GM12872 (cell line): ENCODE measurements at regions not wholly inside any gene's neighbourhood (a gene's known extent, or its start where the extent isn't known, plus 50 kb on each side); places are given as distances from the start of the nearest gene placed in this dataset.

Experiments used
- TF ChIP-seq, protein P1 (sequence below): IDR thresholded peaks from 3 replicates; pipeline ENCODE4 v1.5.1; 2011; ENCODE audit warnings: low read depth, mild to moderate bottlenecking, low read length, moderate library complexity; ENCODE audit not compliant: insufficient read depth

- TF ChIP-seq, protein P1, sequence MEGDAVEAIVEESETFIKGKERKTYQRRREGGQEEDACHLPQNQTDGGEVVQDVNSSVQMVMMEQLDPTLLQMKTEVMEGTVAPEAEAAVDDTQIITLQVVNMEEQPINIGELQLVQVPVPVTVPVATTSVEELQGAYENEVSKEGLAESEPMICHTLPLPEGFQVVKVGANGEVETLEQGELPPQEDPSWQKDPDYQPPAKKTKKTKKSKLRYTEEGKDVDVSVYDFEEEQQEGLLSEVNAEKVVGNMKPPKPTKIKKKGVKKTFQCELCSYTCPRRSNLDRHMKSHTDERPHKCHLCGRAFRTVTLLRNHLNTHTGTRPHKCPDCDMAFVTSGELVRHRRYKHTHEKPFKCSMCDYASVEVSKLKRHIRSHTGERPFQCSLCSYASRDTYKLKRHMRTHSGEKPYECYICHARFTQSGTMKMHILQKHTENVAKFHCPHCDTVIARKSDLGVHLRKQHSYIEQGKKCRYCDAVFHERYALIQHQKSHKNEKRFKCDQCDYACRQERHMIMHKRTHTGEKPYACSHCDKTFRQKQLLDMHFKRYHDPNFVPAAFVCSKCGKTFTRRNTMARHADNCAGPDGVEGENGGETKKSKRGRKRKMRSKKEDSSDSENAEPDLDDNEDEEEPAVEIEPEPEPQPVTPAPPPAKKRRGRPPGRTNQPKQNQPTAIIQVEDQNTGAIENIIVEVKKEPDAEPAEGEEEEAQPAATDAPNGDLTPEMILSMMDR = no peak
Measured at GRCh38 chr1:58994664-58995063, 210.8 kb upstream of the JUN start.

GRCh38 chr1:58996341-58997059, 212.7 kb upstream of the JUN start:
- TF ChIP-seq, protein P1 = no peak

DNA sequence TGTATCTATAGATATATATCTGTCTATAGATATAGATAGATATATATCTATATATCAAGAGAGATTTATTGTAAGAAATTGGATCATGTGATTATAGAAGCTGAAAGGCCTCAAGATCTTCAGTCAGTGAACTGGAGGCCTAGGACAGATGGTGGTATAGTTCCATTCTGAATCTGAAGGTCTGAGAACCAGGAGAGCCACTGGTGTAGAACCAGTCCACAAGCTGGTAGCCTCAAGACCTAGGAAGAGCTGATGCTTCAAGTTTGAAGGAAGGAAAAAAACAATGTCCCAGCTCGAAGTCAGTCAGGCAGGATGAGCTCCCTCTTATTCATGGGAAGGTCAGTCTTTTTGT, 213.2 kb upstream of the JUN start:
- TF ChIP-seq, protein P1 = no peak

DNA sequence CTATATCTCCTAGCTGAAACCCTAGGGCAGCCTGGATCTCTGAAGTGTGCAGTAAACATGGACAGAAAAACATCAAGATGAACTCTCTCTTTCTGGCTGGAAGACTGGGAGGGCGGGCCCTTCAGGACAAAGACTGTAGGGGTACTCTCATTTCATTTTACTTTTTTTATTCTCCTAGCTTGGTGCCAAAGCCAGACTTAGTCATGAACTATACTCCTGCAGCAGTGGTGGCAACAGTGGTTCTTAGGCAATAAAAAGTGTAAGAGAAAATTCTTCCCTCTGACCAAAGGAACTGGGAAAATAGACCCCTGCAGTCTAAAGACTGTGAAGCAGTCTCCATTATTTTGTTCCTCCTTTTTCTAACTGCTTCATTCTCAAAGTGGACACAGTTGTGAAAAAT, 213.8 kb upstream of the JUN start:
- TF ChIP-seq, protein P1 = no peak

- TF ChIP-seq, protein P1 = no peak
Measured at GRCh38 chr1:58999676-59000075, 215.8 kb upstream of the JUN start.

GRCh38 chr1:59004755-59005154, 220.9 kb upstream of the JUN start:
- TF ChIP-seq, protein P1 = no peak

DNA sequence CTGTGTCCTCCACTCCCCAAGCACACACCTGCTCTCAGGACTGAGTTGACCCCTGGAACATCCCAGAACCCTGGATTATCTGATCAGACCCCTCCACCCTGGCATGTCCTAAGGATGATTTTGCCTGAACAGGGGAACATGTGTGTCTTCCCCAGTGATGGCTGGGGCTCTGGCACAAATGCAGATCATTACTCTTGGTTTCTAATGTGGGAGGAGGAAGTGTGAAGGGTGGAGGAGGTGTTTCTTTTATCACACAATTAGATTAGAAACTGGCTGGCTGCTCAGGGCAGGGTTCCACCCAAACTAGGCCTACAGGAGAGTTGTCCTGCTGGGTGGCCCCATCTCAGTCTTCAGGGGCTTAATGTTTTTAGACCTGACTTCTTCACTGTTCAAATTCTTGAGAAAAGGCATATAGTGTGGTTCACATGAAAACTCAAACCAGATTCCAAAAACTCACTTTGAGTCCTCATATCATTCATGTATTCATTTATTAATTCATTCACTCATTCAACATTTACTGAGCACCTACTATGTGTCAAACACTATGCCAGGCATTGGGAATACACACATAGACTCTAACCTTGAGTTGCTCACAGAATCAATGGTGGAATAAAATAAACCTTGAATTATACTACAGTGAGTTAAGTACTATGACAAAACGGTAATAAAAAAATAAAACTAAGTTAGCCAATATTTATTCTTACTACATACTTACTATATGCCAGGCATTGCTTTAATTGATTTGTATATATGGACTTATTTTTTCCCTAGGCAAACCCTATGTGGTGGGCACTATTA, 221.8 kb upstream of the JUN start:
- TF ChIP-seq, protein P1 = no peak
